Activated B cell treated with CpG ODN at 0.5 μM for 24 hours (primary cell): ENCODE measurements at regions not wholly inside any gene's neighbourhood (a gene's known extent, or its start where the extent isn't known, plus 50 kb on each side); places are given as distances from the start of the nearest gene placed in this dataset.

Experiments used
- ATAC-seq: fragments of 200-7000 bp; cut with Tn5 transposase; one replicate; pipeline ENCODE4 v1.10.0; 2021; ENCODE audit warnings: low read depth, mild to moderate bottlenecking, moderate library complexity
- CTCF ChIA-PET: fragments of 350-600 bp; sonication (Branson Sonifier 250); formaldehyde crosslinking; loops from one replicate; lab custom pipeline; 2021; ENCODE audit warnings: antibody characterized with exemption; lab: Charles Lee
- POLR2A ChIA-PET: fragments of 350-600 bp; sonication (Branson Sonifier 250); formaldehyde crosslinking; loops from one replicate; lab custom pipeline; 2021; ENCODE audit warnings: antibody characterized with exemption; lab: Charles Lee
- DNase-seq: peaks from one replicate; pipeline ENCODE4 v3.0.0; 2022
- H3K27ac Mint-ChIP-seq: one replicate; pipeline ENCODE4 v1.8.0; 2020; ENCODE audit warnings: mixed read lengths
- H3K27me3 Mint-ChIP-seq: one replicate; pipeline ENCODE4 v1.8.0; 2021; ENCODE audit warnings: mixed read lengths
- H3K36me3 Mint-ChIP-seq: one replicate; pipeline ENCODE4 v1.8.0; 2021; ENCODE audit warnings: low read depth, mixed read lengths
- H3K4me1 Mint-ChIP-seq: one replicate; pipeline ENCODE4 v1.8.0; 2021; ENCODE audit warnings: mixed read lengths
- H3K4me3 Mint-ChIP-seq: one replicate; pipeline ENCODE4 v1.8.0; 2020; ENCODE audit warnings: mild to moderate bottlenecking, mixed read lengths
- H3K9me3 Mint-ChIP-seq: one replicate; pipeline ENCODE4 v1.8.0; 2020; ENCODE audit warnings: mixed read lengths
- CTCF ChIP-seq: fragments of 200-600 bp; IDR thresholded peaks from one replicate; pipeline ENCODE4 v1.8.0; 2022; ENCODE audit warnings: antibody characterized with exemption, mild to moderate bottlenecking
- intact Hi-C: fragments of 100-400 bp; cut with micrococcal nuclease; formaldehyde crosslinking; loops from one replicate; pipeline ENCODE4 v1.15.1; 2024

GRCh38 chr10:62735464-62736167 lies 68.9 kb upstream of the ADO start:
- no peak for DNase-seq
- intact Hi-C loops: no loop called here

GRCh38 chr10:62736168-62736546 lies 68.4 kb upstream of the ADO start:
- CTCF ChIA-PET: interaction anchor here (0.8 to 4.5 kb wide), 5 partner anchors 26 to 125 kb away, joined by 3 to 34 read pairs (median 3); partner anchors contain the start of gene EGR2

More at GRCh38 chr10:62735464-62736167, 68.9 kb upstream of the ADO start:
- ChIA-PET POLR2A (interaction anchor here (0.6 to 2.2 kb wide), 11 partner anchors 14 to 208 kb away, joined by 3 to 8 read pairs (median 4); partner anchors contain the start of genes ADO and EGR2), CTCF (interaction anchor here (0.7 to 4.5 kb wide), 7 partner anchors 25 to 125 kb away, joined by 3 to 34 read pairs (median 3); partner anchors contain the start of gene EGR2)
- Mint-ChIP-seq H3K27ac (no peak overlapping the region), H3K4me3 (no peak overlapping the region), H3K27me3 (no peaks in the 10 kb centered on the region), H3K36me3 (no peaks in the 10 kb centered on the region), H3K9me3 (no peaks in the 10 kb centered on the region), H3K4me1 (peaks cover 2% of the 10 kb centered on the region)
- peak; percentile 22 for ATAC-seq
- no peak for TF ChIP-seq CTCF

GRCh38 chr10:62738916-62739315 lies 65.6 kb upstream of the ADO start:
- DNase-seq (no peak), ATAC-seq (no peak)
- CTCF ChIA-PET: interaction anchor here (2.0 kb wide), 1 partner anchor 79 kb away, joined by 4 read pairs; no protein-coding TSS in a partner anchor
- Mint-ChIP-seq H3K36me3 (no peaks in the 10 kb centered on the region), H3K4me3 (no peak overlapping the region), H3K9me3 (no peaks in the 10 kb centered on the region), H3K27me3 (no peaks in the 10 kb centered on the region), H3K4me1 (peaks cover 15% of the 10 kb centered on the region), H3K27ac (no peak overlapping the region)
- intact Hi-C loops: no loop called here
- TF ChIP-seq CTCF: no peak
- POLR2A ChIA-PET: no interaction called here

More at GRCh38 chr10:62736168-62736546, 68.4 kb upstream of the ADO start:
- intact Hi-C loops: no loop called here
- no peaks in the 10 kb centered on the region for H3K9me3 Mint-ChIP-seq
- no peak overlapping the region for H3K4me3 Mint-ChIP-seq
- POLR2A ChIA-PET: interaction anchor here (0.7 to 2.2 kb wide), 7 partner anchors 9 to 209 kb away, joined by 3 to 8 read pairs (median 4); partner anchors contain the start of genes ADO and EGR2
- peaks cover 2% of the 10 kb centered on the region for H3K4me1 Mint-ChIP-seq
- DNase-seq: no peak
- no peak for ATAC-seq
- no peaks in the 10 kb centered on the region for H3K27me3 Mint-ChIP-seq
- H3K36me3 Mint-ChIP-seq: no peaks in the 10 kb centered on the region
- no peak for TF ChIP-seq CTCF
- H3K27ac Mint-ChIP-seq: no peak overlapping the region

GRCh38 chr10:62740885-62741745 lies 63.4 kb upstream of the ADO start:
- intact Hi-C loops: no loop called here
- CTCF ChIA-PET: interaction anchor here (0.9 kb wide), 1 partner anchor 9 kb away, joined by 3 read pairs; no protein-coding TSS in a partner anchor
- POLR2A ChIA-PET: no interaction called here
- DNase-seq: no peak
- Mint-ChIP-seq H3K27me3 (no peaks in the 10 kb centered on the region), H3K9me3 (no peaks in the 10 kb centered on the region), H3K36me3 (no peaks in the 10 kb centered on the region), H3K4me1 (peaks cover 17% of the 10 kb centered on the region), H3K27ac (no peak overlapping the region), H3K4me3 (no peak overlapping the region)
- ATAC-seq: no peak
- no peak for TF ChIP-seq CTCF

GRCh38 chr10:62741996-62742395 lies 62.5 kb upstream of the ADO start:
- Mint-ChIP-seq H3K27me3 (no peaks in the 10 kb centered on the region), H3K36me3 (no peaks in the 10 kb centered on the region), H3K9me3 (no peaks in the 10 kb centered on the region), H3K4me1 (peaks cover 17% of the 10 kb centered on the region), H3K4me3 (no peak overlapping the region), H3K27ac (no peak overlapping the region)
- intact Hi-C loops: loop anchor here (2.0 kb wide), 3 partner anchors 17 to 75 kb away; partner anchors contain the start of gene EGR2
- ChIA-PET POLR2A (no interaction called here), CTCF (no interaction called here)
- DNase-seq: no peak
- no peak for TF ChIP-seq CTCF
- no peak for ATAC-seq
